HEK293T (cell line): ENCODE measurements at regions not wholly inside any gene's neighbourhood (a gene's known extent, or its start where the extent isn't known, plus 50 kb on each side); places are given as distances from the start of the nearest gene placed in this dataset.

Experiments used
- ARNT ChIP-seq: fragments of 450-650 bp; IDR thresholded peaks from 2 replicates; pipeline ENCODE4 v1.6.1; 2017; ENCODE audit warnings: mild to moderate bottlenecking
- BHLHE40 ChIP-seq: fragments of 450-650 bp; IDR thresholded peaks from 2 replicates; pipeline ENCODE4 v1.6.1; 2016; ENCODE audit warnings: mild to moderate bottlenecking, moderate library complexity, borderline replicate concordance
- CTBP1 ChIP-seq: fragments of 450-650 bp; IDR thresholded peaks from 2 replicates; pipeline ENCODE4 v1.6.1; 2016; ENCODE audit warnings: borderline replicate concordance
- ELF4 ChIP-seq: fragments of 450-650 bp; IDR thresholded peaks from 2 replicates; pipeline ENCODE4 v1.6.1; 2017; ENCODE audit warnings: antibody characterized with exemption
- FOXA1 ChIP-seq: fragments of 450-650 bp; IDR thresholded peaks from 2 replicates; pipeline ENCODE4 v1.6.1; 2016; ENCODE audit warnings: mild to moderate bottlenecking
- FOXK2 ChIP-seq: fragments of 450-650 bp; IDR thresholded peaks from 2 replicates; pipeline ENCODE4 v1.6.1; 2016; ENCODE audit warnings: mild to moderate bottlenecking
- FOXM1 ChIP-seq: fragments of 450-650 bp; IDR thresholded peaks from 2 replicates; pipeline ENCODE4 v1.6.1; 2017; ENCODE audit warnings: mild to moderate bottlenecking, borderline replicate concordance
- LEF1 ChIP-seq: fragments of 450-650 bp; IDR thresholded peaks from 2 replicates; pipeline ENCODE4 v1.6.1; 2017; ENCODE audit warnings: mild to moderate bottlenecking, borderline replicate concordance
- NFRKB ChIP-seq: fragments of 450-650 bp; IDR thresholded peaks from 2 replicates; pipeline ENCODE4 v1.6.1; 2016; ENCODE audit warnings: mild to moderate bottlenecking, moderate library complexity
- SP1 ChIP-seq: fragments of 450-650 bp; IDR thresholded peaks from 2 replicates; pipeline ENCODE4 v1.6.1; 2017
- SUZ12 ChIP-seq: fragments of 450-650 bp; IDR thresholded peaks from 2 replicates; pipeline ENCODE4 v1.6.1; 2016; ENCODE audit warnings: mild to moderate bottlenecking
- TARDBP ChIP-seq: fragments of 450-650 bp; IDR thresholded peaks from 2 replicates; pipeline ENCODE4 v1.6.1; 2016

DNA sequence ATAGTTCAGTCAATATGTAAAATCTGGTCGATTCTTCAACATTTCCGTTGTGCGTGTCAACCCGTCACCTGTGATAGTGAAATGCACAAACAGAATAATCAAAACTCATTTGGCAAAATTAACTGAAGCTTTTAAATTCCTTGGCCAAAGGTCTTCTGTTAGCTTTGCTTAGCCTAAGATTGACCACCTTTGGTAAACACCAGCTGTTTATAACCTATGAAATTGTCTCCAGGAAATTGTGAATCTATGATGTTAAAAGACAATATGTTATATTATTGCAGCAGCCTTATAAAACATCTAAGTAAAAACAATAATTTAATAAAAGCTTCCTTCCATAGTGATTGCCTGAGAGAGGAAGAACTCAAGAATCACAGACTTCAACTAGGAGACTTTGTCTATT is 196.8 kb downstream of the IL15 start:
- TF ChIP-seq FOXM1 (no peak), BHLHE40 (no peak), SP1 (no peak), SUZ12 (no peak), FOXA1 (no peak), FOXK2 (no peak), NFRKB (no peak), ELF4 (no peak), ARNT (no peak), TARDBP (no peak), LEF1 (no peak), CTBP1 (no peak)
